NCI-H524 (cell line): ENCODE measurements at regions not wholly inside any gene's neighbourhood (a gene's known extent, or its start where the extent isn't known, plus 50 kb on each side); places are given as distances from the start of the nearest gene placed in this dataset.
"Not testable (repeated sequence)": the region's sequence is repeated elsewhere in the genome, so short reads cannot be mapped to it uniquely, and the experiment has no call there.

ENCODE experiments used
- DNase-seq, 2 experiments: peaks; one replicate each; lab custom pipeline; 2025; lab: John Stamatoyannopoulos, UW

- no peak for DNase-seq
Observed at GRCh38 chr4:147102596-147102995, 156.9 kb upstream of the TTC29 start.

DNA sequence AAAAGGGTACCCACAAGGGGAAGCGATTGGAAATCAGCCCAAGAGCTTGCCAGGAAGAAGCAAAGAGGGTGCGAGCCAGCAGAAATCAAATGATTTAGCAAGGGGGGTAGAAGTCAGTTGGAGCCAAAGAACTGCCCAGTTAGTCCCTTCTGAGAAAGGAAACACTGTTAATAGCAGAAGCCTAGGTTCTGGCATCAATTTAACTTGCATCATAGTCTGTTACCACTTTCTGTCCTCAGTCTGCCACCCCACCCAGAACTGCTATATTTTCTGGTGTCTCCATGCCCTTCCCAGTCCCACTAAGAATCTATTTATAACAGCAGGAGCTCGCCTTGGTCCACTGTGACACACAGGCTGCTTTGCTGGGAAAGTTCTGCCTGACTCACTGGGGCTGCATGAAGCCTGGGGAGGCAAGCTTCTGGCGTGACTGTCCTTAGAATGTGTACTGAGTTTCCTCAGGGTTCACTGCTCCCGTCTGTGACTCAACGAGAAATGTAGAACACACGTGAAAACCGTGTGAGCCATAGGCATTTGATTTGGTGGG, 157.8 kb upstream of the TTC29 start:
- no peak for DNase-seq

DNA sequence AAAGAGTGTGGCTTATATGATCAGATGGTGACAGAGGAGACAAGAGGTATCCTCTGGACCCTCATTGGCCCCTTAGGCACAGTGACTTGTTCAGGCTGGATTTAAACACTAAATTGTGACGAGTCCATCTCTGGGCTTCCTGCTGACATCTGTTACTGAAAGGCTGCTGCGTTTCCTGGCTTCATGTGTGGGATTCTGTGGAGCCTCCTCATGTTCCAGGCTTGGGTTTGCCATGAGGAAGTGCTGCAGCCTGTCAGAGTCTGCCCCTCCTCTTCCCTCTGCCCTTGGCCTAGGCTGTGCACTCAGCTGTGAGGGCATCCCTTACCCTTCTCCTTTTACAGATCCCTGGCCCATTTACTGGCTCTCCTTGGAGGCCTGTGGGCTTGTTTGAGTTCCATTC, 159.1 kb upstream of the TTC29 start:
- no peak for DNase-seq

DNA sequence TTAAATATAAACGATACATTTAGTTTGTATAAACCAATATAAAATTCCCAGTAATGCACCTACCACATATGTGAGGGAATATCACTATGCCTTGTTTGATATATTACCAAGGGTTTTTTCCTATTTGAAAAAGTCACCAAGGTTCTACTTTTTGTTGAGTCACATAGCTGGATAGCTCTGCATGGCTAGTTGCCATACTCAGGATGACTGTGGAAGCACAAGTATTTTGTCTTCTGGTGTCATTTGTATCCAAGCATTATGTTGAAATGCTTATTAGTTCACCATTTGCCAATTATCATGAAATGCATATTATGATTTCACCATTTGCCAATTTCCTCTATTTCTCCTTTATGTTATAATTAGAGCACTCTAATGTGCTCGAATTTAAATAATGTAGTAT, 162.7 kb upstream of the TTC29 start:
- no peak for DNase-seq

GRCh38 chr4:147109800-147110199, 164.1 kb upstream of the TTC29 start:
- no peak for DNase-seq

GRCh38 chr4:147110473-147111367, 165.1 kb upstream of the TTC29 start:
- no peak for DNase-seq

DNA sequence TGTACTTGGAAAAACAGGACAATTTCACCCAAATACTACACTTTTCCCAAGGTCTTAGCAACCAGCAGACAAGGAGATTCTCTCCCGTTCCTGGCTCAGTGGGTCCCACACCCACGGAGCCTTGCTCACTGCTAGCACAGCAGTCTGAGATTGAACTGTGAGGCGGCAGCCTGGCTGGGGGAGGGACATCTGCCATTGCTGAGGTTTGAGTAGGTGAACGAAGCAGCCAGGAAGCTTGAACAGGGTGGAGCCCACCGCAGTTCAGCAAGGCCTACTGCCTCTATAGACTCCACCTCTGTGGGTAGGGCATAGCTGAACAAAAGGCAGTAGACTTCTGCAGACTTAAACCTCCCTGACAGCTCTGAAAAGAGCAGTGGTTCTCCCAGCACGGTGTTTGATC, 166.5 kb upstream of the TTC29 start:
- DNase-seq, result not testable (repeated sequence)

- no peak for DNase-seq
Observed at GRCh38 chr4:147117431-147117830, 171.8 kb upstream of the TTC29 start.

DNA sequence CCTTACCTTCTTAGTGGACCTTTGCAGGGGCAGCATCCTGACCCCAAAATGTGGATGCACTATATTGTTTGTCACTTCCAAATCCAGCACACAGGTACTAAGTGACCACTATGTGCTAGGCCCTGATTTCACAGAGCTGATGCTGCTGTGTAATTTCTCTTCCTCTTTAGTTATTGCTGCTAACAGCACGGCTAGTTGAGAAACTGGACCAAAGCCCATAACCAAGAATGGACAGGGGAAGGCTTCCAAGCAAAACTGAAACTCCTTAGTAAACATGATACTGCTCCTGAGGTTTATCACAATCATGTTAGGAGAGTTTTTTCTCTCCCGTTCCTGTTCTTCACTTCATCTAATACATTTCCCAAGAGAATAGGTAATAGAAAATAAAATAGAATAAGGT, 172.9 kb upstream of the TTC29 start:
- no peak for DNase-seq

- no peak for DNase-seq
Observed at GRCh38 chr4:147122685-147123084, 177.0 kb upstream of the TTC29 start.

- no peak for DNase-seq
Observed at GRCh38 chr4:147123146-147123545, 177.5 kb upstream of the TTC29 start.

DNA sequence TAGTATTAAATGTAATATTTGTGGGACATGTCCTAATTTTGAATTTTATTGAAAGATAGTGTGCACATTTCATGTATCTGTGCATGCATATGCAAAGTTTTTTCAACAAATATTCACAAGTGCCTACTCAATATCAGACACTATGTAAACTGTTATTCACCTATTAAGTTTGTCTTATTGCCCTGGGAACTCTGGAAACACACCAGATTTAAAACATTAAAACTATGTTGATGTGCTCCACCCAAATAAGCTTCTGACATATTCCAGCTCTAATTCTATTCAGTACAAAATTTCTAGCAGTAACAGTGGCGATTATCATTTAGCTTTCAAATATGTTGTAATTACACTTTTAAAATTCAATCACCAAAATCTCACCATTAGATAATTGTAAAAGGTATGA, 183.1 kb upstream of the TTC29 start:
- no peak for DNase-seq

DNA sequence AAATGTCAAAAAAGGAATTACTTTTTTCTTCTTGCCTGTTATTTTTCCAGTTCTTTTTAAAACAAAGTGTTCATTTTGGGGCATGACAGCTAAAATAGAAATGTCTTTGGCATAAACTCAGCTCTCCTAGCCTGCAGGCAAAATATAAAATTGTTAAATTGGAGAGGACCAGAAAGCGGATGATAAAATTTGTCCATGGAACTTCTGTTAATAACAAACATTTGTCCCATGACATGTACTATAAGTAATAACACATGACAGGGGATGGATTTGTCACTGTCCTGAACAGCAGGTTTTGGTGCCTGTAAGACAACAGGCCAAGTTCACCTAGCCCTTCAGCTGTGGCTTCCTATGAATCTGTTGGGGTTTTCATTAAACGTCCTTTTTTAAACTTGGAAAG, 184.0 kb upstream of the TTC29 start:
- no peak for DNase-seq

GRCh38 chr4:147134536-147135210, 189.0 kb upstream of the TTC29 start:
- no peak for DNase-seq

DNA sequence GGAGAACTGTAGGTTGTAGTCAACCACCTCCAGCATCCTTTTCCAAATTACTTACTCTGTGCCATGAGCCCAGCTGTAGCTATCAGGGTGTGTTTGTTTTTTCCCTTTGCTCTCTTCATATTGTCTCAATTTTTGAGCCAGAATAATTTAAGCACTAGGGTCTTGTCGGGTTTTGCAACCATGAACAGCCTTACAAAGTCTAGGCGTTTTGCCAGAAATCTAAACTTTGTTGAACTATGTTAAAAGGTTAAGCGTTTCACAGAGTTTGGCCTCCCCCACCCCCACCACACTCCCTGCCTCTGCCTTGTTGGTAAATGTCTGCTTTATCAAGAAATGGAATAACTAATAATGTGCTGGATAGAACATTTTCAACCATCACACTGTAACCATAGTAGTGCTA, 190.6 kb upstream of the TTC29 start:
- no peak for DNase-seq

GRCh38 chr4:147136751-147137150, 191.1 kb upstream of the TTC29 start:
- no peak for DNase-seq

GRCh38 chr4:147137280-147137679, 191.6 kb upstream of the TTC29 start:
- DNase-seq, result no peak

- no peak for DNase-seq
Observed at GRCh38 chr4:147138171-147138570, 192.5 kb upstream of the TTC29 start.

GRCh38 chr4:147139455-147140198, 194.0 kb upstream of the TTC29 start:
- DNase-seq, result no peak

DNA sequence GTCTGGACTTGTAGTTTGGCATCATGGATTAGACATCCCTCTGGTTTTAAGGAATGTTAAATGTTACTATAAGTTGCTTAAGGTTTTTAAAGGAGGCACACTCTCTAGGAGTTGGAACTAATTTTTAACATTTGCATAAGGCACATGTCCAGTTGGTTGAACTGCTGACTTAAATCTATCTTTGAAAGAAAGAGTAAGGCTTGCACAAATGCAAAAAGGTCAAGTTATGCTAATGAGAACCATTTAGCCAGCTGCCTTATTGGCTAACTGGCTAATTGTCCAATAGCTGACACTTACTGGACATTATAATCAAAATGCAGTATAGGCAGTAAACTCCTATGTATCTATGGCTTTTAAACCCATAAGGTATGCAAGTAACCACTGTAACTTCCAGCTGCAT, 206.1 kb upstream of the TTC29 start:
- DNase-seq, result no peak

DNA sequence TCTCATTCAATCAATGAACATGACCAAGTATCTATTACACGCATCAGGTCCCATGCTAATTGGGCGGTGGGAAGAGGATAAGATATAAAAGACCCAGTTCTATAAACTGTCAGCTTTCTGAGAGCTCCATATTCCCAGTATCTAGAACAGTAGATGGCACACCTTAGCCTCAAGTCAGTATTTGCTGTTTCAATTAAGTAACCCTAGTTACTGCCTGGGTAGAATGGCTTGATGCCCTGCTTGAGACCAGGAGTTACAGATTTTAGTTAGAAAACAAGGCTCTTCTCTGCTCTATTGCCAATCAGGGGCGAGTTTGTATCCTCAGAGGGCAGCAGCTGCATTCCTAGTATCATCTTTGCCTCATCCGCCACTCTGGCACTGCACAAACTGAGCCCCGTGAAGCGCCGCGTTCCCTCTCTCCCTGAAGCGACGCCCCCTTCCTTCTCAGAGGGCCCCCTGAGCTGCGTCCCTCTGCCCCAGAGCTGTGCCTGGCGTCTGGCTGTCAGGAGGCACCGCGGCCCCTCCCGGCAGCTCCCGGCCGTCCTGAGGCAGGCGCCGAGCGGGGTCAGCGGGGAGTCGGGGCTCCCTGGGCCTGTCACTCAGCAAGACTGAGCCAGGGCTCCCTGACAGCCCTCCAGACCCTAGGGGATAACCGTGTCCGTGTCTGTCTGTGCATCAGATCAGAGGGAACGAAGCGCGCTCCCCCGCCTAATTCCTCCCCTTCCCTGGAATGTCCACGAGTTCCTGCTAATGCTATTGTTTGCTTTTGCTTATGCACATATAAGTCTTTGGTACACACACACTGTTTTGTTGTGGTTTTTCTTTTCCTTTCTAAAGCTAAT, 212.4 kb upstream of the TTC29 start:
- no peak for DNase-seq
